HEK293 (cell line): ENCODE measurements at regions not wholly inside any gene's neighbourhood (a gene's known extent, or its start where the extent isn't known, plus 50 kb on each side); places are given as distances from the start of the nearest gene placed in this dataset.

Experiments
- CTCF ChIA-PET: fragments of 350-600 bp; formaldehyde crosslinking; extraction: SDS; loops from one replicate; lab custom pipeline; 2021; ENCODE audit warnings: antibody characterized with exemption; lab: Yijun Ruan, JAX
- POLR2A ChIA-PET: fragments of 300-600 bp; formaldehyde crosslinking; extraction: SDS; loops from one replicate; lab custom pipeline; 2020; ENCODE audit warnings: antibody characterized with exemption, inconsistent platforms; lab: Yijun Ruan, JAX
- H3K27ac ChIP-seq: fragments of 200-500 bp; sonication (Bioruptor generic); 2 replicates; pipeline ENCODE4 v1.5.1; 2014; ENCODE audit warnings: low read depth, low read length, control low read depth, inconsistent platforms; ENCODE audit errors: extremely low read depth
- H3K36me3 ChIP-seq, 2 experiments: fragments of 200-500 bp in 1 of 2; sonication (Bioruptor generic) in 1 of 2; 1 replicate in 1 of 2; 2 replicates in 1 of 2; pipeline ENCODE4 v1.5.1; 2014 to 2017; ENCODE audit warnings: inconsistent platforms in 2 of 2, low read length in 2 of 2; ENCODE audit not compliant: control insufficient read depth in 2 of 2, insufficient read depth in 1 of 2
- H3K4me1 ChIP-seq: fragments of 200-500 bp; sonication (Bioruptor generic); 2 replicates; pipeline ENCODE4 v1.5.1; 2014; ENCODE audit warnings: mild to moderate bottlenecking, low read length, inconsistent platforms; ENCODE audit not compliant: control insufficient read depth, insufficient read depth
- H3K4me3 ChIP-seq: 2 replicates; pipeline ENCODE4 v1.5.1; 2011; ENCODE audit warnings: low read depth, mild to moderate bottlenecking, control low read depth, low read length, moderate library complexity
- H3K9me3 ChIP-seq: fragments of 200-500 bp; sonication (Bioruptor generic); 2 replicates; pipeline ENCODE4 v1.5.1; 2014; ENCODE audit warnings: low read depth, low read length, inconsistent platforms; ENCODE audit not compliant: control insufficient read depth, insufficient read depth
- AEBP2 ChIP-seq: fragments of 450-650 bp; formaldehyde crosslinking; IDR thresholded peaks from 2 replicates; pipeline ENCODE4 v1.5.1; 2016; ENCODE audit warnings: missing biosample characterization, missing genetic modification characterization, borderline replicate concordance
- GFI1B ChIP-seq: fragments of 450-650 bp; formaldehyde crosslinking; IDR thresholded peaks from 2 replicates; pipeline ENCODE4 v1.5.1; 2016; ENCODE audit warnings: missing biosample characterization, missing genetic modification characterization
- ZNF211 ChIP-seq: fragments of 450-650 bp; formaldehyde crosslinking; IDR thresholded peaks from 2 replicates; pipeline ENCODE4 v1.5.1; 2016; ENCODE audit warnings: low read depth, missing biosample characterization, missing genetic modification characterization
- ZNF221 ChIP-seq: fragments of 450-650 bp; formaldehyde crosslinking; IDR thresholded peaks from 2 replicates; pipeline ENCODE4 v1.5.1; 2017; ENCODE audit warnings: missing biosample characterization, missing genetic modification characterization, borderline replicate concordance
- ZNF23 ChIP-seq: fragments of 450-650 bp; formaldehyde crosslinking; IDR thresholded peaks from 2 replicates; pipeline ENCODE4 v1.5.1; 2016; ENCODE audit warnings: missing biosample characterization, missing genetic modification characterization, borderline replicate concordance
- ZNF248 ChIP-seq: fragments of 450-650 bp; formaldehyde crosslinking; IDR thresholded peaks from 2 replicates; pipeline ENCODE4 v1.5.1; 2017; ENCODE audit warnings: missing biosample characterization, missing genetic modification characterization
- ZNF302 ChIP-seq: fragments of 450-650 bp; formaldehyde crosslinking; IDR thresholded peaks from 2 replicates; pipeline ENCODE4 v1.5.1; 2016; ENCODE audit warnings: missing biosample characterization, missing genetic modification characterization, low read depth
- ZNF398 ChIP-seq: fragments of 450-650 bp; formaldehyde crosslinking; IDR thresholded peaks from 2 replicates; pipeline ENCODE4 v1.5.1; 2017; ENCODE audit warnings: missing biosample characterization, missing genetic modification characterization
- ZNF518A ChIP-seq: fragments of 450-650 bp; formaldehyde crosslinking; conservative IDR thresholded peaks from 2 replicates; pipeline ENCODE4 v1.5.1; 2016; ENCODE audit warnings: low read depth, missing biosample characterization, missing genetic modification characterization
- ZNF544 ChIP-seq: fragments of 450-650 bp; formaldehyde crosslinking; IDR thresholded peaks from 2 replicates; pipeline ENCODE4 v1.5.0; 2017; ENCODE audit warnings: missing biosample characterization, missing genetic modification characterization
- ZNF548 ChIP-seq: fragments of 450-650 bp; formaldehyde crosslinking; IDR thresholded peaks from 2 replicates; pipeline ENCODE4 v1.5.1; 2016; ENCODE audit warnings: missing biosample characterization, missing genetic modification characterization
- ZNF580 ChIP-seq: fragments of 450-650 bp; formaldehyde crosslinking; IDR thresholded peaks from 2 replicates; pipeline ENCODE4 v1.5.1; 2016; ENCODE audit warnings: missing biosample characterization, missing genetic modification characterization
- ZNF639 ChIP-seq: fragments of 450-650 bp; formaldehyde crosslinking; IDR thresholded peaks from 2 replicates; pipeline ENCODE4 v1.5.1; 2016; ENCODE audit warnings: missing biosample characterization, missing genetic modification characterization
- ZSCAN16 ChIP-seq: fragments of 450-650 bp; formaldehyde crosslinking; IDR thresholded peaks from 2 replicates; pipeline ENCODE4 v1.5.1; 2016; ENCODE audit warnings: missing biosample characterization, missing genetic modification characterization
- ZSCAN23 ChIP-seq: fragments of 450-650 bp; formaldehyde crosslinking; IDR thresholded peaks from 2 replicates; pipeline ENCODE4 v1.5.1; 2016; ENCODE audit warnings: missing biosample characterization, missing genetic modification characterization
- ZXDB ChIP-seq: fragments of 450-650 bp; formaldehyde crosslinking; IDR thresholded peaks from 2 replicates; pipeline ENCODE4 v1.5.1; 2016; ENCODE audit warnings: missing biosample characterization, missing genetic modification characterization

GRCh38 chr3:68363796-68364195 lies 568.6 kb downstream of the TAFA4 start (continued):
- TF ChIP-seq ZNF398 (tag by site-specific recombination) (no peak), ZNF518A (no peak), ZNF580 (tag by site-specific recombination) (no peak), ZSCAN16 (tag by site-specific recombination) (no peak)

- POLR2A ChIA-PET = no interaction called here
- Histone ChIP-seq H3K4me1 (no peaks in the 10 kb centered on the region), H3K4me3 (no peak overlapping the region), H3K9me3 (no peaks in the 10 kb centered on the region), H3K36me3 (no peaks in the 10 kb centered on the region), H3K27ac (no peak overlapping the region)
- TF ChIP-seq ZNF23 = no peak
- no peak for TF ChIP-seq AEBP2 (tag by site-specific recombination)
- no peak for TF ChIP-seq ZSCAN23 (tag by site-specific recombination)
- TF ChIP-seq GFI1B = no peak
- TF ChIP-seq ZNF548 (tag by site-specific recombination) = no peak
- TF ChIP-seq ZNF544 (tag by site-specific recombination) = no peak
- no peak for TF ChIP-seq ZNF248 (tag by site-specific recombination)
- no peak for TF ChIP-seq ZNF211 (tag by site-specific recombination)
- TF ChIP-seq ZNF302 (tag by site-specific recombination) = no peak
- no peak for TF ChIP-seq ZSCAN16 (tag by site-specific recombination)
- no peak for TF ChIP-seq ZNF221
- no peak for TF ChIP-seq ZXDB (tag by site-specific recombination)
- TF ChIP-seq ZNF639 (tag by site-specific recombination) = no peak
- CTCF ChIA-PET = no interaction called here
These were observed 571.9 kb downstream of the TAFA4 start for GRCh38 chr3:68360492-68360891.
